ENCODE measurements at regions not wholly inside any gene's neighbourhood (a gene's known extent, or its start where the extent isn't known, plus 50 kb on each side); places are given as distances from the start of the nearest gene placed in this dataset.

DNA sequence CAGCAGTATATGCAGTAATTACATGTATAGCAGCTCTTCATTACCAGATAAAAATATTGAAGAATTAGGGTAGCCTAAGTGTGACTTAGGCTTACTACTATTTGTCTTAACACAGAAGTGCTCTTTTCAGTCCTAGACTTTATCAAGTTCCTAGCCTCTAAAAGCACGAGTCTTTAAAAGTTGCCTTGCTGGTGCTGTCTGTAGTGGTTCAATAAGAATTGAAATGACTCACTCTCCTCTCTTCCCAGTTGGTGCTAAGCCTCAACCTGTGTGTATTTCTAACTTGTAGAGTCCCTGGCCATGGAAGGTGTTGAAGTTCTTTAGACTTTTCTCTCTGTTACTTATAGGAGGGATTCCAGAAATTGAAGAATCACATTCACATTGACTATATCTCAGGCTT is 395.4 kb upstream of the THRB start:
- 89% methylated on average over 1 of the region's 1 CpG for WGBS
- Histone ChIP-seq H3K27ac (ENCODE audit: low read length) (no peak overlapping the region), H3K4me1 (ENCODE audit: control insufficient read depth, insufficient read depth, low read length) (no peaks in the 10 kb centered on the region), H3K9me3 (ENCODE audit: control insufficient read depth, low read length) (no peaks in the 10 kb centered on the region), H3K27me3 (ENCODE audit: control insufficient read depth, insufficient read depth) (no peaks in the 10 kb centered on the region), H3K4me3 (ENCODE audit: low read length) (no peak overlapping the region)
- intact Hi-C loops (cut with DNase I), result no loop called here
- no peak for DNase-seq
- no peak for ATAC-seq

DNA sequence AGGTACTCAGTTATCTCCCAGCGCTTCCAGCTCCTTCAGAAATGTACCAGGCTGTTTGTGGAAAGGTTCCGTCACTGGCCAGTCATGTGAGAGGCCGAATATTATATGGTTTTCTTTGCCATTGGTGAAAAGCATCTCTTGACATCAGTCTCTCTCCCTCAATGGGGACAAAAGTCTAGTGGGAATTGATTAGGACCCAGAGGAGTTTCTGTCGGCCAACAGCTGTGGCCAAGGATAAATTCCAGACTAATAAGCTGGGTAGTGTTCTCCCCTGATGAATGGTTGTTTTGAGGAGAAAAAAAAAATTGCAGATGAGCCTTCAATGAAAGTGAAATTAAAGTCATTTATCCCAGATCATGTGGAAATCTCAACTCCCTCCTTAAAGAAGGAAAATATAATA is 404.7 kb upstream of the THRB start:
- no peaks in the 10 kb centered on the region for H3K9me3 ChIP-seq (ENCODE audit: control insufficient read depth, low read length)
- no peak overlapping the region for H3K27ac ChIP-seq (ENCODE audit: low read length)
- no peaks in the 10 kb centered on the region for H3K4me1 ChIP-seq (ENCODE audit: control insufficient read depth, insufficient read depth, low read length)
- intact Hi-C loops (cut with DNase I), result no loop called here
- 85% methylated on average over 4 of the region's 4 CpGs for WGBS
- ATAC-seq (no peak), DNase-seq (no peak)
- H3K4me3 ChIP-seq (ENCODE audit: low read length), result no peak overlapping the region
- H3K27me3 ChIP-seq (ENCODE audit: control insufficient read depth, insufficient read depth), result no peaks in the 10 kb centered on the region

- intact Hi-C loops (cut with DNase I), result no loop called here
- no peaks in the 10 kb centered on the region for H3K27me3 ChIP-seq (ENCODE audit: control insufficient read depth, insufficient read depth)
- no peak overlapping the region for H3K27ac ChIP-seq (ENCODE audit: low read length)
- no peaks in the 10 kb centered on the region for H3K9me3 ChIP-seq (ENCODE audit: control insufficient read depth, low read length)
- DNase-seq (no peak), ATAC-seq (no peak)
- no peaks in the 10 kb centered on the region for H3K4me1 ChIP-seq (ENCODE audit: control insufficient read depth, insufficient read depth, low read length)
- WGBS, result 75% methylated on average over 4 of the region's 4 CpGs
- no peak overlapping the region for H3K4me3 ChIP-seq (ENCODE audit: low read length)
Measured at GRCh38 chr3:24899901-24900603, 405.4 kb upstream of the THRB start.

GRCh38 chr3:24905266-24905665 is 410.6 kb upstream of the THRB start:
- DNase-seq, result no peak
- Histone ChIP-seq H3K27me3 (ENCODE audit: control insufficient read depth, insufficient read depth) (no peaks in the 10 kb centered on the region), H3K27ac (ENCODE audit: low read length) (no peak overlapping the region), H3K4me1 (ENCODE audit: control insufficient read depth, insufficient read depth, low read length) (no peaks in the 10 kb centered on the region), H3K9me3 (ENCODE audit: control insufficient read depth, low read length) (no peaks in the 10 kb centered on the region), H3K4me3 (ENCODE audit: low read length) (no peak overlapping the region)
- 93% methylated on average over 1 of the region's 1 CpG for WGBS
- no peak for ATAC-seq
- intact Hi-C loops (cut with DNase I), result no loop called here

- no peaks in the 10 kb centered on the region for H3K27me3 ChIP-seq (ENCODE audit: control insufficient read depth, insufficient read depth)
- H3K4me3 ChIP-seq (ENCODE audit: low read length), result no peak overlapping the region
- DNase-seq, result no peak
- 87% methylated on average over 2 of the region's 2 CpGs for WGBS
- intact Hi-C loops (cut with DNase I), result no loop called here
- H3K27ac ChIP-seq (ENCODE audit: low read length), result no peak overlapping the region
- H3K4me1 ChIP-seq (ENCODE audit: control insufficient read depth, insufficient read depth, low read length), result no peaks in the 10 kb centered on the region
- ATAC-seq, result no peak
- H3K9me3 ChIP-seq (ENCODE audit: control insufficient read depth, low read length), result no peaks in the 10 kb centered on the region
Measured at GRCh38 chr3:24907106-24907505, 412.5 kb upstream of the THRB start.

DNA sequence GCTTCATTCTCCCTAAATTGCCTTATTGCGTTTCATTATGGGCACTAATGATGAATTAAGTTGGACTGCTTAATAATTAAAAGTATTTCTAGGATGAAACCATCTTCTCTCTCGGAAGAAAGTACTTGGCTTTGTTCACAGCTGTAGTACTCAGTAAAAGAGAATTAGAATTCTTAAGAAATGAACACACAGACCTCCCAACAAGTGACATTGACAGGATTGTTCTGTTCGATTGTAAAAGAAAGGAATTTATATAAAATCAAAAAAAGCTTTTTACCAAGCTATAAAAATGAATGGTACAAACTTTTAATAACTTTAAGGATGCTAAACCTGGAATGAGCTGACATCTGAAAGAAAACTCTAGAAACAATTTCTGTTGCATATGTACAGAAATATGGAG is 416.4 kb upstream of the THRB start:
- DNase-seq (no peak), ATAC-seq (no peak)
- no peaks in the 10 kb centered on the region for H3K4me1 ChIP-seq (ENCODE audit: control insufficient read depth, insufficient read depth, low read length)
- no peak overlapping the region for H3K4me3 ChIP-seq (ENCODE audit: low read length)
- intact Hi-C loops (cut with DNase I), result no loop called here
- WGBS, result 73% methylated on average over 3 of the region's 3 CpGs
- no peaks in the 10 kb centered on the region for H3K27me3 ChIP-seq (ENCODE audit: control insufficient read depth, insufficient read depth)
- H3K27ac ChIP-seq (ENCODE audit: low read length), result no peak overlapping the region
- no peaks in the 10 kb centered on the region for H3K9me3 ChIP-seq (ENCODE audit: control insufficient read depth, low read length)

DNA sequence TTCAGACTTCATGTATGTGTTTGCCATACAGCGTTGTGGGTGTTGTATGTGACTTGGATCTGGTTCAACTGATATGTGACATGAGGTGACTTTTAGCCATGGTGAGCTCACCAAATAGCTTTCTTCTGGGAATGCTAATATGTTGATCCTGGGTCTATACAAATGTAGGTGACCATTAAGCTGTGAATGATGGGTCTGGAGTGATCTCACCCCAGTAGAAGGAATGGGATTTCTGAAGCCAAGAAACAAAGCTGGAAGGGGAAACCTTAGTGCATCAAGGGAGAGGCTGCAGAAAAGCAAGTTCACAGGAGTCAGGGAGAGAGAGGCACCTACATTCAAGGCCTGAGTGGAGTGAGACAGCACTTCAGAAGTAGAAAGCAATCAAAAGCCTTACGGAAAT is 421.0 kb upstream of the THRB start:
- intact Hi-C loops (cut with DNase I), result no loop called here
- H3K9me3 ChIP-seq (ENCODE audit: control insufficient read depth, low read length), result no peaks in the 10 kb centered on the region
- ATAC-seq (no peak), DNase-seq (no peak)
- 83% methylated on average over 2 of the region's 2 CpGs for WGBS
- H3K27ac ChIP-seq (ENCODE audit: low read length), result no peak overlapping the region
- no peaks in the 10 kb centered on the region for H3K27me3 ChIP-seq (ENCODE audit: control insufficient read depth, insufficient read depth)
- no peaks in the 10 kb centered on the region for H3K4me1 ChIP-seq (ENCODE audit: control insufficient read depth, insufficient read depth, low read length)
- no peak overlapping the region for H3K4me3 ChIP-seq (ENCODE audit: low read length)

DNA sequence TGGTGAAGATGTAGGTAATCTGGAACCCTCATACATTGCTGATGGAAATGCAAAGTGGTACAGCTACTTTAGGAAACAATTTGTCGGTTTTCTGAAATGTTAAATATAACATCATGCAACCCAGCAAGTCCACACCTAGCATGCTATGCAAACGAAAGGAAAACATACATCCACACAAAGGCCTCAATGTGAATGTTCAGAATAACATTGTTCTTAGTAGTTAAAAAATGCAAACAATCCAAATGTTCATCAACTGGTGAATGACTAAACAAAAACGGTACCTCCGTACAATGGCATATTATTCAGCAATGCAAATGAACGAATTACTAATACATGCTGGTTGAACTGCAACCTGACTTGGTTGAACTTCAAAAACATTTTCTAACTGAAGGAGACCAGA is 423.3 kb upstream of the THRB start:
- Histone ChIP-seq H3K27ac (ENCODE audit: low read length) (no peak overlapping the region), H3K9me3 (ENCODE audit: control insufficient read depth, low read length) (no peaks in the 10 kb centered on the region), H3K4me1 (ENCODE audit: control insufficient read depth, insufficient read depth, low read length) (no peaks in the 10 kb centered on the region), H3K27me3 (ENCODE audit: control insufficient read depth, insufficient read depth) (no peaks in the 10 kb centered on the region), H3K4me3 (ENCODE audit: low read length) (no peak overlapping the region)
- no peak for DNase-seq
- no peak for ATAC-seq
- intact Hi-C loops (cut with DNase I), result no loop called here
- WGBS, result 92% methylated on average over 5 of the region's 5 CpGs

DNA sequence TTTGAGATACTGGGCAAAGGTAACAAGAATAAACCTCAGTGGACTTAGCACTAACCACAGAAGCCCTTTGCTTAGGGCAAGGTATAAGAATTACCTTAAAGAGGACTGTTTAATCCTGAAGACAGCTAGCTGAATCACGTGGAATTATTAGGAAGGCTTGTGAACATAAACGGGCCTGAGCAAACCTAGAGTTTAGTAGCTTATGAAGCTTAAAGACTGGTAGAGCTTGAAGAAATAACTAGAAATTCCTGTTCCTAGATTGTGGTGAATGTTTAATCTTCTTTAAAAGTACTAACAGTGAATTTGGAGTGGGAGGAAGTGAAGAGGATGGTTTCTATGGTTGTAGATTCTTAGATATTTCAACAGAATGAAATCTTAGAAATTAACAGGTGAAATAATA is 428.9 kb upstream of the THRB start:
- no peak for ATAC-seq
- WGBS, result 83% methylated on average over 2 of the region's 2 CpGs

GRCh38 chr3:24929521-24929920 is 434.9 kb upstream of the THRB start:
- no peaks in the 10 kb centered on the region for H3K9me3 ChIP-seq (ENCODE audit: control insufficient read depth, low read length)
- H3K27me3 ChIP-seq (ENCODE audit: control insufficient read depth, insufficient read depth), result no peaks in the 10 kb centered on the region
- H3K4me3 ChIP-seq (ENCODE audit: low read length), result no peak overlapping the region
- DNase-seq, result no peak
- ATAC-seq, result no peak
- 99% methylated on average over 1 of the region's 1 CpG for WGBS
- H3K4me1 ChIP-seq (ENCODE audit: control insufficient read depth, insufficient read depth, low read length), result no peaks in the 10 kb centered on the region
- intact Hi-C loops (cut with DNase I), result no loop called here
- no peak overlapping the region for H3K27ac ChIP-seq (ENCODE audit: low read length)

More for the DNA sequence above, 428.9 kb upstream of the THRB start:
- no peaks in the 10 kb centered on the region for H3K9me3 ChIP-seq (ENCODE audit: control insufficient read depth, low read length)
- H3K27me3 ChIP-seq (ENCODE audit: control insufficient read depth, insufficient read depth), result no peaks in the 10 kb centered on the region
- no peaks in the 10 kb centered on the region for H3K4me1 ChIP-seq (ENCODE audit: control insufficient read depth, insufficient read depth, low read length)
- no peak for DNase-seq
- intact Hi-C loops (cut with DNase I), result no loop called here
- H3K4me3 ChIP-seq (ENCODE audit: low read length), result no peak overlapping the region
- no peak overlapping the region for H3K27ac ChIP-seq (ENCODE audit: low read length)

- intact Hi-C loops (cut with DNase I), result no loop called here
- no peak for ATAC-seq
- DNase-seq, result no peak
- WGBS, result 85% methylated on average over 3 of the region's 3 CpGs
- no peaks in the 10 kb centered on the region for H3K27me3 ChIP-seq (ENCODE audit: control insufficient read depth, insufficient read depth)
- H3K4me3 ChIP-seq (ENCODE audit: low read length), result no peak overlapping the region
- no peak overlapping the region for H3K27ac ChIP-seq (ENCODE audit: low read length)
- H3K4me1 ChIP-seq (ENCODE audit: control insufficient read depth, insufficient read depth, low read length), result no peaks in the 10 kb centered on the region
- H3K9me3 ChIP-seq (ENCODE audit: control insufficient read depth, low read length), result no peaks in the 10 kb centered on the region
Measured at GRCh38 chr3:24933401-24933800, 438.8 kb upstream of the THRB start.

DNA sequence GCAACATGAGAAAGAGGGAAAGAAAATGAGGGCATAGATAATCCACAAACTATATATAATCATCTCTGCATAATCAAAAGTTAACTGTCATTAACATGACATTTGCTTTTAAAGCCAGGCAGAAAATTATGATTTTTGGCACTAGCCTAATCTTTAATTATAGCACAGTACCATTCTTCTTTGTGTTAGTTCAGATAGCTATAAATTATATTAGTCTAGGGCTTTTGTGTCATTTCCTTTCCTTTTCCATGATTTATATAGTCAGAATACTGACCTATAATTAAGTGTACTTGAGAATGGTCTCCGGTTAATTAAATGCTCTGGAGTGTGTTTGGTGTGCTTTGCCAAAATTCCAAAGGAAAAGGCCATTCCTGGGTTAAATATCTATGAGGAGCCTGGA is 441.9 kb upstream of the THRB start:
- ATAC-seq (no peak), DNase-seq (no peak)
- intact Hi-C loops (cut with DNase I), result no loop called here
- Histone ChIP-seq H3K27ac (ENCODE audit: low read length) (no peak overlapping the region), H3K4me1 (ENCODE audit: control insufficient read depth, insufficient read depth, low read length) (no peaks in the 10 kb centered on the region), H3K27me3 (ENCODE audit: control insufficient read depth, insufficient read depth) (no peaks in the 10 kb centered on the region), H3K9me3 (ENCODE audit: control insufficient read depth, low read length) (no peaks in the 10 kb centered on the region), H3K4me3 (ENCODE audit: low read length) (no peak overlapping the region)
- 40% methylated on average over 1 of the region's 1 CpG for WGBS

All from right cardiac atrium (tissue), 5 donors.